SU-DHL-6 (cell line): ENCODE measurements at regions not wholly inside any gene's neighbourhood (a gene's known extent, or its start where the extent isn't known, plus 50 kb on each side); places are given as distances from the start of the nearest gene placed in this dataset.
A peak's percentile ranks its signal among the peaks of the same experiment; 100 is the strongest.

ENCODE experiments used
- H2AFZ ChIP-seq: fragments of 200-600 bp; sonication (generic); 2 replicates; pipeline ENCODE4 v1.6.1; 2014; ENCODE audit warnings: low read depth, mild to moderate bottlenecking, moderate library complexity, mixed read lengths, antibody characterized with exemption, low read length; ENCODE audit not compliant: severe bottlenecking
- H3F3A ChIP-seq: fragments of 200-600 bp; shearing (Covaris generic); 2 replicates; pipeline ENCODE4 v1.6.0; 2016; ENCODE audit warnings: antibody characterized with exemption, mild to moderate bottlenecking; ENCODE audit not compliant: insufficient read depth
- H3K27ac ChIP-seq: fragments of 200-600 bp; sonication (generic); 2 replicates; pipeline ENCODE4 v1.5.1; 2016; ENCODE audit warnings: low read depth, mild to moderate bottlenecking, low read length, moderate library complexity, mixed read lengths
- H3K27me3 ChIP-seq: fragments of 200-600 bp; sonication (generic), shearing (Covaris generic); 2 replicates; pipeline ENCODE4 v1.6.0; 2014; ENCODE audit warnings: mild to moderate bottlenecking, low read length
- H3K36me3 ChIP-seq: fragments of 200-600 bp; sonication (generic); 2 replicates; pipeline ENCODE4 v1.6.1; 2014; ENCODE audit warnings: mild to moderate bottlenecking, low read length, mixed read lengths
- H3K4me2 ChIP-seq: fragments of 300-600, 200-600 bp; shearing (Covaris generic), sonication (generic); 2 replicates; pipeline ENCODE4 v1.6.0; 2014; ENCODE audit warnings: low read length, low read depth, mild to moderate bottlenecking; ENCODE audit not compliant: poor library complexity, severe bottlenecking
- H3K4me3 ChIP-seq: fragments of 200-600 bp; sonication (generic); 2 replicates; pipeline ENCODE4 v1.5.1; 2014; ENCODE audit warnings: antibody characterized with exemption, low read length, mild to moderate bottlenecking, mixed read lengths; ENCODE audit not compliant: insufficient read depth, poor library complexity, severe bottlenecking
- H3K79me2 ChIP-seq: fragments of 200-600 bp; sonication (generic); 2 replicates; pipeline ENCODE4 v1.6.1; 2014; ENCODE audit warnings: mild to moderate bottlenecking, low read length, moderate library complexity; ENCODE audit not compliant: insufficient read depth
- H3K9ac ChIP-seq: fragments of 200-600 bp; sonication (generic); 2 replicates; pipeline ENCODE4 v1.7.0; 2014; ENCODE audit warnings: mild to moderate bottlenecking, low read length
- H3K9me2 ChIP-seq: fragments of 200-600 bp; sonication (generic); replicated peaks from 2 replicates; pipeline ENCODE4 v1.6.1; 2014; ENCODE audit warnings: low read length; ENCODE audit not compliant: insufficient read depth
- H3K9me3 ChIP-seq: fragments of 200-600 bp; sonication (generic); 2 replicates; pipeline ENCODE4 v1.6.1; 2014; ENCODE audit warnings: low read length, mixed read lengths; ENCODE audit not compliant: insufficient read depth
- H4K20me1 ChIP-seq: fragments of 200-600 bp; sonication (generic); 2 replicates; pipeline ENCODE4 v1.6.1; 2014; ENCODE audit warnings: low read depth, mild to moderate bottlenecking, antibody characterized with exemption, low read length, moderate library complexity, mixed read lengths
- CTCF ChIP-seq: fragments of 200-600 bp; sonication (generic); IDR thresholded peaks from one replicate; pipeline ENCODE4 v1.5.1; 2017; ENCODE audit warnings: antibody characterized with exemption, mild to moderate bottlenecking, low read length, moderate library complexity; ENCODE audit not compliant: insufficient read depth, poor library complexity, severe bottlenecking
- EZH2phosphoT487 ChIP-seq: fragments of 200-600 bp; sonication (generic), shearing (Covaris generic); conservative IDR thresholded peaks from 2 replicates; pipeline ENCODE4 v1.6.1; 2018; ENCODE audit warnings: mild to moderate bottlenecking, antibody characterized with exemption, low read length, moderate library complexity, mixed read lengths

DNA sequence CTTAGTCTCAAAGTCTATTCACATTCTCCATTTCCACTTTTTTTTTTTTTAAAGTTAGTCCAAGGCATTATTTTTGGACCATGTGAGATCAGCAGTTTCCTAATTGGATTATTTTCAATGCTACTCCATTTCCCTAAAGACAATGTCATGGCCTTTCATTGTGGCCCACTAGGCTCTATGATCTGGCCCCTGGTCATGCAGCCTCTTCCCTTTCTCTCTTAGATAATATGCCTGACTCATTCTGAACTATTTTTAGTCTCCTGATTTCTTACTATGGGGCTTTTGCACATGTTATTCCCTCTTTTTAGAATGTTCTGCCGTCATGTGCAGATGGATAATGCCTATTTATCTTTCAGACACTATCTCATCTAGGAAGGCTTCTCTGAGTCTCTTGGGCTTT is 157.3 kb downstream of the TMA16 start:
- H3K4me2 ChIP-seq = no peak overlapping the region
- no peaks in the 10 kb centered on the region for H3K9me3 ChIP-seq
- no peak overlapping the region for H3K4me3 ChIP-seq
- no peaks in the 10 kb centered on the region for H3K36me3 ChIP-seq
- no peak overlapping the region for H3K27ac ChIP-seq
- H3K9me2 ChIP-seq = no peaks in the 10 kb centered on the region
- H2AFZ ChIP-seq = no peak overlapping the region
- H3K27me3 ChIP-seq = no peaks in the 10 kb centered on the region
- TF ChIP-seq CTCF (no peak), EZH2phosphoT487 (no peak)
- no peaks in the 10 kb centered on the region for H4K20me1 ChIP-seq
- no peaks in the 10 kb centered on the region for H3F3A ChIP-seq
- H3K79me2 ChIP-seq = no peaks in the 10 kb centered on the region
- H3K9ac ChIP-seq = no peak overlapping the region

- TF ChIP-seq CTCF (no peak), EZH2phosphoT487 (no peak)
- H3K36me3 ChIP-seq = no peaks in the 10 kb centered on the region
- H3K4me3 ChIP-seq = no peak overlapping the region
- H3K27me3 ChIP-seq = no peaks in the 10 kb centered on the region
- no peaks in the 10 kb centered on the region for H3F3A ChIP-seq
- H3K9ac ChIP-seq = no peak overlapping the region
- H2AFZ ChIP-seq = no peak overlapping the region
- H3K9me3 ChIP-seq = no peaks in the 10 kb centered on the region
- no peaks in the 10 kb centered on the region for H4K20me1 ChIP-seq
- H3K9me2 ChIP-seq = no peaks in the 10 kb centered on the region
- H3K27ac ChIP-seq = no peak overlapping the region
- no peaks in the 10 kb centered on the region for H3K79me2 ChIP-seq
- no peak overlapping the region for H3K4me2 ChIP-seq
Observed at GRCh38 chr4:163654621-163655020, 160.1 kb downstream of the TMA16 start.

DNA sequence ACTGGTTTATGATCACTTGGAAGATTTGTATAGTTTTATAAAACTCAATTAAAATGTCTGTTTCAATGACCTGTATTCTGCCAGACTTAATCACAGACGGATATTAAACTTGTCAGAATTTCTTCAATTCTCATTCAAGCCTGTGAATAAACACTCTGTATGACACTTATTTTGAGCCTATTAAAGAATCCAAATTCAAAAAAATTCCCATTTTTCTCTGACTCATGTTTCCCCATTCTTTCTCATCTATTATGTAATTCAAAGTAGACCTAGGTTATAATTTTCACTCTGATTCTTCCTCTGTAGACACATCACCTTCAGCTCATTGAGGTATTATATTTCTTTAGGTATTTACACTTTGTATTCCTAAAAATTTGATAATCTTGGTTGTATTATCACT is 166.1 kb downstream of the TMA16 start:
- TF ChIP-seq CTCF (no peak), EZH2phosphoT487 (no peak)
- no peak overlapping the region for H3K4me3 ChIP-seq
- H3K27ac ChIP-seq = peak overlapping the region; percentile 99
- peak overlapping the region; percentile 79 for H2AFZ ChIP-seq
- H4K20me1 ChIP-seq = no peaks in the 10 kb centered on the region
- peak overlapping the region; percentile 24; the same call in 1 of the 2 replicates for H3K9ac ChIP-seq
- no peaks in the 10 kb centered on the region for H3K9me2 ChIP-seq
- H3K36me3 ChIP-seq = no peaks in the 10 kb centered on the region
- no peaks in the 10 kb centered on the region for H3K79me2 ChIP-seq
- peak overlapping the region; percentile 99 for H3K4me2 ChIP-seq
- no peaks in the 10 kb centered on the region for H3K27me3 ChIP-seq
- H3F3A ChIP-seq = peaks cover 42% of the 10 kb centered on the region
- H3K9me3 ChIP-seq = no peaks in the 10 kb centered on the region
